ENCODE measurements at regions not wholly inside any gene's neighbourhood (a gene's known extent, or its start where the extent isn't known, plus 50 kb on each side); places are given as distances from the start of the nearest gene placed in this dataset.

- DNase-seq (ENCODE audit: low read depth, low spot score) = no peak
- TF ChIP-seq TAF1 (IDR thresholded peaks at IDR 0.05; ENCODE audit: borderline replicate concordance, low read depth, low read length) (no peak), ASH2L (IDR thresholded peaks at IDR 0.05; ENCODE audit: borderline replicate concordance, low read depth) (no peak), SMAD5 (IDR thresholded peaks at IDR 0.05; ENCODE audit: low read depth) (no peak), ESRRA (IDR thresholded peaks at IDR 0.05; ENCODE audit: low read length) (no peak), TCF12 (IDR thresholded peaks at IDR 0.05; ENCODE audit: low read depth, low read length) (no peak), MTA2 (IDR thresholded peaks at IDR 0.05; ENCODE audit: low read depth) (no peak), JUNB (IDR thresholded peaks at IDR 0.05) (no peak), MEF2B (IDR thresholded peaks at IDR 0.05; ENCODE audit: partially characterized antibody, poor library complexity, severe bottlenecking) (no peak), SMAD1 (IDR thresholded peaks at IDR 0.05; ENCODE audit: low read depth, partially characterized antibody) (no peak), REST (IDR thresholded peaks at IDR 0.05; ENCODE audit: low read depth, low read length) (no peak), FOXK2 (IDR thresholded peaks at IDR 0.05) (no peak), ZNF207 (IDR thresholded peaks at IDR 0.05; ENCODE audit: borderline replicate concordance) (no peak), PBX3 (IDR thresholded peaks at IDR 0.05; ENCODE audit: insufficient replicate concordance, low read depth, low read length) (no peak), RELA (IDR thresholded peaks at IDR 0.05; ENCODE audit: borderline replicate concordance, partially characterized antibody) (no peak), CREB1 (IDR thresholded peaks at IDR 0.05; ENCODE audit: low read depth) (no peak), BACH1 (IDR thresholded peaks at IDR 0.05; ENCODE audit: borderline replicate concordance) (no peak), E2F4 (IDR thresholded peaks at IDR 0.05; ENCODE audit: low read depth, low read length) (no peak), TBL1XR1 (IDR thresholded peaks at IDR 0.05; ENCODE audit: low read depth, low read length) (no peak), NBN (IDR thresholded peaks at IDR 0.05) (no peak)
- Histone ChIP-seq H2AFZ (ENCODE audit: control insufficient read depth, low read depth, low read length) (no peak overlapping the region), H3K79me2 (ENCODE audit: control insufficient read depth, insufficient read depth, low read length) (no peaks in the 10 kb centered on the region), H3K4me3 (no peak overlapping the region), H3K27ac (ENCODE audit: control insufficient read depth, insufficient read depth) (no peak overlapping the region), H4K20me1 (ENCODE audit: control insufficient read depth, insufficient read depth) (no peaks in the 10 kb centered on the region), H3K36me3 (ENCODE audit: control insufficient read depth in 2 of 2, insufficient read depth in 2 of 2, low read length in 1 of 2) (no peaks in the 10 kb centered on the region), H3K9ac (ENCODE audit: control insufficient read depth, insufficient read depth, low read length) (no peak overlapping the region), H3K4me1 (ENCODE audit: control insufficient read depth, insufficient read depth, low read length) (no peaks in the 10 kb centered on the region), H3K9me3 (replicated peaks; ENCODE audit: control insufficient read depth, insufficient read depth, low read length) (no peaks in the 10 kb centered on the region), H3K4me2 (ENCODE audit: control insufficient read depth, insufficient read depth) (no peak overlapping the region), H3K27me3 (replicated peaks in 1 of 2; ENCODE audit: control insufficient read depth in 2 of 2, insufficient read depth in 2 of 2, low read length in 1 of 2) (no peaks in the 10 kb centered on the region)
- WGBS (ENCODE audit: insufficient coverage, insufficient replicate concordance, low lambda C conversion rate, missing lambda C conversion rate) = 50% methylated on average over 1 of the region's 1 CpG
- CTCF ChIA-PET = no interaction called here
- intact Hi-C loops (cut with micrococcal nuclease; ENCODE audit: unreplicated experiment) = no loop called here
- in situ Hi-C loops (cut with MboI) = no loop called here
- BruUV-seq (replicated peaks) = no TSS peak
- POLR2A ChIA-PET = no interaction called here
- SMC1A ChIA-PET (ENCODE audit: uncharacterized antibody, unreplicated experiment) = no interaction called here
- no peak for ATAC-seq
- no peak for FAIRE-seq
- RAD21 ChIA-PET (ENCODE audit: unreplicated experiment) = no interaction called here
Observed at GRCh38 chr6:48206091-48206490, 95.1 kb upstream of the PTCHD4 start.

Data from GM12878 (cell line).